ENCODE measurements at regions not wholly inside any gene's neighbourhood (a gene's known extent, or its start where the extent isn't known, plus 50 kb on each side); places are given as distances from the start of the nearest gene placed in this dataset.

DNA sequence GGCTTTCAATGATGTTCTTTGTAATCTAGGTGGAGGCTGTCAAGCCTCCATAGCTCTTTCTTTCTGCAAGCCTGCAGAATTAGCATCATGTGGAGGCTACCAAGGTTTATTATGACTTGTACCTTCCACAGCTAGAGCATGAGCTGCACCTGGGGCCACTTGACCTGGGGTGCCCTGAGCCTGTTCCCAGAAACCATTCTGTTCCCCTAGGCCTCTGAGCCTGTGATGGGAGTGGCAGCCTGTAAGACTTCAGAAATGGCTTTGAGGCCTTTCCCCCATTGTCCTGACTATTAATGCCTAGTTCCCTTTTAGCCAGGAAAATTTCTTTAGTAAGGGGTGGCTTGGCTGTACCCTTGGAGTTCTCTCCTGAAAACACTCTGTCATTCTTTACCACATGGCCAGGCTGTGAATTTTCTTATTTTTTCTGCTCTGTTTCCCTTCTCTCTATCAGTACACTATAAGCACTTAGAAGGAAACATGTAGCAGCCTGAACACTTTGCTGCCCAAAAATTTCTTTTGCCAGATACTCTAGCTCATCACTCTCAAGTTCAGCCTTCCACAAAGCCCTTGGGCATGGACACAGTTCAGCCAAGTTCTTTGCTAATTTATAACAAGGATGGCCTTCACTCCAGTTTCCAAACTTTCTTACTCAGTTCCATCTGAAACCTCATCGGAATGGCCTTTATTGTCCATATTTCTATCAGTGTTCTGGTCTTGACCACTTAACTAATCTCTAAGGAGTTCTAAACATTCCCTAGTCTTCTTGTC, 61.4 kb upstream of the NR3C1 start:
- no peak for DNase-seq (ENCODE audit: low read depth)

DNA sequence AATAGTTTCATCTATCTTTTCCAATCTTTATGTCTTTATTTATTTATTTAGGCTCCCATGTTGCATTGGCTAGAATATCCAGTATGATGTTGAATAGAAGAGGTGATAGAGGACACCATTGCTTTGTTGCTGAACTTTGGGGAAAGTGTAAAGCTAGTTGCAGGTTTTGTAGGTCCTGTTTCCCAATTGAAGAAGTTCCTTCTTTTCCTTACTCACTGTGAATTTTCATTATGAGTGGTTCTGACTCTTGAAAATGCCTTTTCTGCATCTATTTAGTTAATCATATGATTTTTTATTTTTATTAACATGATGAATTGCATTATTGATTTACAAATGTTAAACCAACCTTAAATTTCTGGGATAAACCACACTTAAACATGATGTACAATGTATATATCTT, 58.9 kb upstream of the NR3C1 start:
- DNase-seq (ENCODE audit: low read depth) = no peak

DNA sequence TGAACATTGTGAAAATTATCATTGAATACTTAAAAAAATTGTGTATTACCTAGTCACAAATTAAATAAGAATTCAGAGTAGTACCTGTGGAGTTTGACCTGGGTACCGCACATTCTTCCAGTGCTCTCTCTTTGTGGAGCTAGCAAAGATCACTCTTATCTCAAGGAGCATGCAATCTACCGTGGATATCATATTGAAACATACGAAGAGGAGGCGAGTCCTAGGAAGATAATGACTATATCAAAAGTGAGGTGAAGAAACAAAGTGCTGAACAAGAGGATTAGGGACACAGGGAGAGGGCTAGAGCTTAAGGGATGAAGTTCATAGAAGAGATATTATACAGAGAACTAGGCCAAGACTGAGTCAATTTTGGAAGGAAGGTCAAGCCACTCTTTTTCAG, 55.9 kb upstream of the NR3C1 start:
- no peak for DNase-seq (ENCODE audit: low read depth)

DNA sequence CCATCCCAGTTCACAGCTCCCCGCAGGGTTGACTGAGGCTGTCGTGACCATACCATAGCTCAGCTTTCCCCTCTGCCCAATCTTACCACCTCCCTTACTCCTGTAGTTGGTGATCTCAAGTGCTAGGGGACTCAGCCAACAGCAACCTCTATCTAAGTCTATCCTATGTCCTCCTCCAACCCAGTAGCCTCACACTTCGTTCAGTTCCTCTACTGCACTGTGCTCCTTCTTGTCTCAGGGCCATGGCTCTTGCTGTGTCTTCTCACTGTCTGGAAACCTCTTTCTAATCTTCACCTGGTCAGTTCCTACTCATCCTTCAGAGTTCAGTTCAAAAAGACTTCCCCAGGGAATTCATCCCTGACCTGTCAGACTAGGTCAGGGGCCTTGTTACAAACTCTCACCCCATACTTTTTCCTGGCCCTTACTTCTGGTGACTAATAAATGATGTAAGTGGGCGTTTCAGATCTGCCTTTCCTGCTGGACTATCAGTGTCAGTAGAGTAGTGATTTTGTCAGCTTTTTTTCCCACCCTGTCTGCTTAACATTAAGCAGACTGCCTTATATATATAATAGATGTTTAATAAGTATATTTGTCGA, 53.6 kb upstream of the NR3C1 start:
- no peak for DNase-seq (ENCODE audit: low read depth)

DNA sequence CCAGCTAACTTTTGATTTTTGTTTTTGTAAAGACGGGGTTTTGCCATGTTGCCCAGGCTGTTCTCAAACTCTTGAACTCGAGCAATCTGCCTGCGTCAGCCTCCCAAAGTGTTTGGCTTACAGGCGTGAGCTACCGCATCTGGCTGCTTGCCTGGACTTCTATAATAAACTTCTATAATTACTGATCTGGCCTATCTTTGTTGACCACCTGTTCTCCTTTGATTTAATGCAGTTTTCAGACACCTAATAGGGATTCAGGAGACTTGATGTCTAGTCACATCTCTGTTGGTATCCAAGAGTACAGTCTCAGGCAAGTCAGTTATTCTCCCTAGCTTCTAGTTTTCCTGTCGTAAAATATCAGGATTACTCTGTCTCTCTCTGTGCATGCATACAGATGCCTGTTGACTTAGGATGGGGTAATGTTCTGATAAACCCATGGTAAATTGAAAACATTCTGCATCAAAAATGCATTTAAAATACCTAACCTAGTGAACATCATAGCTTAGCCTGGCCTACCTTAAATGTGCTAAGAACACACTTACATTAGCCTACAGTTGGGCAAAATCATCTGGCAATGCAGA, 51.5 kb upstream of the NR3C1 start:
- no peak for DNase-seq (ENCODE audit: low read depth)

DNA sequence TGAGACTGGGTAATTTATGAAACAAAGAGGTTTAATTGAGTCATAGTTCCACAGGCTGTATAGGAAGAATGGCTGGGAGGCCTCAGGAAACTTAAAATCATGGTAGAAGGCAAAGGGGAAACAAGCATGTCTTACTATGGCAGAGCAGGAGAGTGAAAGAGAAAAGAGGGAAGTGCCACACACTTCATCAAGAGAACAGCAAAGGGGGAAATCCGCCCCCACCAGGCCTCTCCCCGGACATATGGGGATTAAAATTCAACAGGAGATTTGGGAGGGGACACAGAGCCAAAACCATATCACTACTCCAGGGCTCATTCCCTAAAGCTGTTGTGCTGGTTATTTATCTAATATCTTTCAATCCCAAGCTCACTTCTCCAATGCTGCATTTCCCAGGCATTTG, 50.2 kb upstream of the NR3C1 start:
- DNase-seq (ENCODE audit: low read depth) = no peak

Measured in GM04503 (cell line).